SK-N-SH (cell line): ENCODE measurements at regions not wholly inside any gene's neighbourhood (a gene's known extent, or its start where the extent isn't known, plus 50 kb on each side); places are given as distances from the start of the nearest gene placed in this dataset.

Experiments
- CTCF ChIA-PET: fragments of 300-600, 350-600 bp; formaldehyde crosslinking; extraction: SDS; loops from one replicate; lab custom pipeline; 2021; lab: Yijun Ruan, JAX
- POLR2A ChIA-PET: fragments of 350-600 bp; sonication (Branson Sonifier 250); formaldehyde crosslinking; extraction: SDS; loops from one replicate; lab custom pipeline; 2020; ENCODE audit warnings: antibody characterized with exemption, inconsistent platforms; lab: Yijun Ruan, JAX
- DNase-seq: peaks from one replicate; pipeline ENCODE4 v3.0.0; 2012
- H2AFZ ChIP-seq: fragments of 200-600 bp; sonication (generic); 2 replicates; pipeline ENCODE4 v1.8.1; 2016; ENCODE audit warnings: antibody characterized with exemption, mild to moderate bottlenecking, low read depth
- H3F3A ChIP-seq: fragments of 200-600 bp; sonication (generic); replicated peaks from 2 replicates; pipeline ENCODE3; 2016; ENCODE audit warnings: antibody characterized with exemption, mild to moderate bottlenecking; ENCODE audit not compliant: insufficient read depth
- H3K27ac ChIP-seq, 2 experiments: fragments of 200-500 bp in 1 of 2; fragments of 200-600 bp in 1 of 2; sonication (Bioruptor generic) in 1 of 2; sonication (generic), shearing (Covaris generic) in 1 of 2; 2 replicates each; pipeline versions ENCODE4 v1.5.1 to v1.6.1; 2014 to 2016; ENCODE audit warnings: low read depth in 2 of 2, inconsistent platforms in 1 of 2, low read length in 1 of 2, mild to moderate bottlenecking in 1 of 2, mixed read lengths in 1 of 2
- H3K27me3 ChIP-seq: fragments of 200-600 bp; sonication (generic), shearing (Covaris generic); 2 replicates; pipeline ENCODE4 v1.6.1; 2016; ENCODE audit warnings: mixed run types; ENCODE audit not compliant: insufficient read depth
- H3K36me3 ChIP-seq, 2 experiments: fragments of 200-500 bp in 1 of 2; fragments of 200-600 bp in 1 of 2; sonication (Bioruptor generic) in 1 of 2; sonication (generic) in 1 of 2; replicated peaks in 1 of 2; 2 replicates each; pipeline versions ENCODE3 to v1.5.1; 2014 to 2016; ENCODE audit warnings: low read length in 1 of 2, mild to moderate bottlenecking in 1 of 2; ENCODE audit not compliant: insufficient read depth in 2 of 2, control insufficient read depth in 1 of 2
- H3K4me1 ChIP-seq, 2 experiments: fragments of 200-500 bp in 1 of 2; fragments of 200-600 bp in 1 of 2; sonication (Bioruptor generic) in 1 of 2; sonication (generic), shearing (Covaris generic) in 1 of 2; 2 replicates each; pipeline versions ENCODE4 v1.5.1 to v1.6.1; 2014 to 2016; ENCODE audit warnings: low read depth in 1 of 2, low read length in 1 of 2, mixed run types in 1 of 2; ENCODE audit not compliant: insufficient read depth in 2 of 2, control insufficient read depth in 1 of 2
- H3K4me2 ChIP-seq: fragments of 200-600 bp; sonication (generic), shearing (Covaris generic); 2 replicates; pipeline ENCODE4 v1.6.1; 2017; ENCODE audit warnings: mixed run types
- H3K4me3 ChIP-seq, 2 experiments: fragments of 200-500 bp in 1 of 2; fragments of 200-600 bp in 1 of 2; sonication (Bioruptor generic) in 1 of 2; sonication (generic), shearing (Covaris generic) in 1 of 2; 2 replicates each; pipeline versions ENCODE4 v1.5.1 to v1.8.1; 2014 to 2016; ENCODE audit warnings: low read depth in 2 of 2, inconsistent platforms in 1 of 2, low read length in 1 of 2, mild to moderate bottlenecking in 1 of 2, mixed read lengths in 1 of 2, moderate library complexity in 1 of 2
- H3K79me2 ChIP-seq: fragments of 200-600 bp; sonication (generic); 2 replicates; pipeline ENCODE4 v1.8.1; 2017; ENCODE audit warnings: mild to moderate bottlenecking; ENCODE audit not compliant: insufficient read depth
- H3K9ac ChIP-seq: fragments of 200-600 bp; sonication (generic); 2 replicates; pipeline ENCODE4 v1.6.1; 2017; ENCODE audit warnings: mixed run types
- H3K9me2 ChIP-seq: fragments of 200-600 bp; sonication (generic); 2 replicates; pipeline ENCODE4 v1.6.1; 2017; ENCODE audit warnings: mixed run types
- H3K9me3 ChIP-seq: fragments of 200-600 bp; sonication (generic); 2 replicates; pipeline ENCODE4 v1.6.1; 2017; ENCODE audit warnings: mixed run types, mild to moderate bottlenecking, moderate library complexity
- H4K20me1 ChIP-seq: fragments of 200-600 bp; sonication (generic); 2 replicates; pipeline ENCODE4 v1.6.1; 2017; ENCODE audit warnings: mild to moderate bottlenecking, mixed run types; ENCODE audit not compliant: insufficient read depth
- EP300 ChIP-seq, 2 experiments: IDR thresholded peaks; 2 replicates each; pipeline versions ENCODE4 v1.4.0 to v1.6.1; 2012; ENCODE audit warnings: borderline replicate concordance in 1 of 2, low read depth in 1 of 2, low read length in 1 of 2
- EZH2phosphoT487 ChIP-seq: fragments of 200-600 bp; sonication (generic); IDR thresholded peaks from 2 replicates; pipeline ENCODE4 v1.6.1; 2017; ENCODE audit warnings: low read depth, mixed run types, mild to moderate bottlenecking, antibody characterized with exemption, moderate library complexity, borderline replicate concordance
- FOSL2 ChIP-seq: IDR thresholded peaks from 2 replicates; pipeline ENCODE4 v1.4.0; 2012; ENCODE audit warnings: low read depth, mild to moderate bottlenecking, moderate library complexity, borderline replicate concordance
- FOXJ3 ChIP-seq: sonication (generic); formaldehyde crosslinking; IDR thresholded peaks from 2 replicates; pipeline ENCODE4 v1.5.1; 2020; ENCODE audit warnings: mild to moderate bottlenecking, missing genetic modification reagents
- FOXM1 ChIP-seq: IDR thresholded peaks from 2 replicates; pipeline ENCODE4 v1.4.0; 2012; ENCODE audit warnings: low read depth, mild to moderate bottlenecking
- GABPA ChIP-seq: IDR thresholded peaks from 2 replicates; pipeline ENCODE4 v1.4.0; 2012; ENCODE audit warnings: low read depth, mild to moderate bottlenecking
- GATA2 ChIP-seq: sonication (generic); formaldehyde crosslinking; IDR thresholded peaks from 2 replicates; pipeline ENCODE4 v1.5.0; 2020; ENCODE audit warnings: mild to moderate bottlenecking, missing genetic modification reagents
- IRF3 ChIP-seq: fragments of 150-350 bp; IDR thresholded peaks from 2 replicates; pipeline ENCODE4 v1.6.1; 2016; ENCODE audit warnings: mild to moderate bottlenecking, low read depth, low read length
- MEF2A ChIP-seq: IDR thresholded peaks from 2 replicates; pipeline ENCODE4 v1.4.0; 2012; ENCODE audit warnings: low read depth, borderline replicate concordance
- MXI1 ChIP-seq: IDR thresholded peaks from 2 replicates; pipeline ENCODE4 v1.6.1; 2012; ENCODE audit warnings: mild to moderate bottlenecking, low read depth, low read length, improper control_type of control experiment
- RAD21 ChIP-seq: IDR thresholded peaks from 2 replicates; pipeline ENCODE4 v1.6.1; 2012; ENCODE audit warnings: mild to moderate bottlenecking, low read length
- RCOR1 ChIP-seq: fragments of 150-350 bp; IDR thresholded peaks from 2 replicates; pipeline ENCODE4 v1.6.1; 2017; ENCODE audit warnings: antibody characterized with exemption, low read length
- REST ChIP-seq: IDR thresholded peaks from 2 replicates; pipeline ENCODE4 v1.6.1; 2012; ENCODE audit warnings: mild to moderate bottlenecking, low read depth, low read length, moderate library complexity
- RXRA ChIP-seq: IDR thresholded peaks from 2 replicates; pipeline ENCODE4 v1.4.0; 2012; ENCODE audit warnings: low read depth, mild to moderate bottlenecking, borderline replicate concordance
- SIN3A ChIP-seq: IDR thresholded peaks from 2 replicates; pipeline ENCODE4 v1.6.1; 2012; ENCODE audit warnings: low read depth, mild to moderate bottlenecking, low read length, moderate library complexity, borderline replicate concordance
- SMC3 ChIP-seq: IDR thresholded peaks from 2 replicates; pipeline ENCODE4 v1.6.1; 2012; ENCODE audit warnings: low read depth, low read length, improper control_type of control experiment
- TAF1 ChIP-seq: IDR thresholded peaks from 2 replicates; pipeline ENCODE4 v1.6.1; 2012; ENCODE audit warnings: low read depth, mild to moderate bottlenecking, low read length, moderate library complexity, borderline replicate concordance
- TEAD4 ChIP-seq: IDR thresholded peaks from 2 replicates; pipeline ENCODE4 v1.4.0; 2012; ENCODE audit warnings: mild to moderate bottlenecking, borderline replicate concordance; ENCODE audit not compliant: insufficient read depth
- USF2 ChIP-seq: fragments of 150-350 bp; IDR thresholded peaks from 2 replicates; pipeline ENCODE4 v1.6.1; 2017; ENCODE audit warnings: antibody characterized with exemption, low read length, low read depth, borderline replicate concordance
- ZBTB33 ChIP-seq: IDR thresholded peaks from 2 replicates; pipeline ENCODE4 v1.4.0; 2012; ENCODE audit warnings: low read depth, borderline replicate concordance
- WGBS: methylation state at CpG from one replicate; pipeline ENCODE4 v1.1.6; 2017; ENCODE audit warnings: low lambda C conversion rate; 5-methylcytosine and 5-hydroxymethylcytosine counted together

GRCh38 chrX:122869171-122869570, 314.9 kb upstream of the GRIA3 start:
- no peak for DNase-seq
- no peak overlapping the region for H3K9ac ChIP-seq
- TF ChIP-seq IRF3 = no peak
- no peak for TF ChIP-seq USF2
- no peak for TF ChIP-seq FOSL2
- TF ChIP-seq ZBTB33 = no peak
- TF ChIP-seq GABPA = no peak
- ChIA-PET POLR2A (no interaction called here), CTCF (no interaction called here)
- H3K4me2 ChIP-seq = no peak overlapping the region
- no peaks in the 10 kb centered on the region for H3K9me2 ChIP-seq
- WGBS = 29% methylated on average over 4 of the region's 4 CpGs
- H3K4me1 ChIP-seq = no peaks in the 10 kb centered on the region
- no peaks in the 10 kb centered on the region for H3F3A ChIP-seq
- no peaks in the 10 kb centered on the region for H3K36me3 ChIP-seq
- H3K27ac ChIP-seq = no peak overlapping the region
- no peaks in the 10 kb centered on the region for H3K27me3 ChIP-seq
- H3K4me3 ChIP-seq = no peak overlapping the region
- H3K79me2 ChIP-seq = no peaks in the 10 kb centered on the region
- H4K20me1 ChIP-seq = no peaks in the 10 kb centered on the region
- H3K9me3 ChIP-seq = no peaks in the 10 kb centered on the region
- no peak overlapping the region for H2AFZ ChIP-seq

GRCh38 chrX:122878269-122878668, 305.8 kb upstream of the GRIA3 start:
- WGBS = 39% methylated on average over 2 of the region's 2 CpGs
- no peak for TF ChIP-seq MXI1
- no peak for TF ChIP-seq FOXM1
- no peak for TF ChIP-seq REST
- TF ChIP-seq SIN3A = no peak
- no peak for TF ChIP-seq FOXJ3 (CRISPR knock-in tag)
- no peak for TF ChIP-seq TEAD4
- no peak for TF ChIP-seq MEF2A
- TF ChIP-seq EP300 (IDR thresholded peaks at IDR 0.05; ENCODE audit: borderline replicate concordance in 1 of 2, low read depth in 1 of 2, low read length in 1 of 2) = no peak
- no peak for TF ChIP-seq IRF3
- TF ChIP-seq RAD21 = no peak
- TF ChIP-seq TAF1 = no peak
- TF ChIP-seq RXRA = no peak
- no peak for TF ChIP-seq EZH2phosphoT487
- TF ChIP-seq RCOR1 = no peak
- TF ChIP-seq SMC3 = no peak
- no peak for TF ChIP-seq GATA2 (CRISPR knock-in tag)
- Histone ChIP-seq H2AFZ (no peak overlapping the region), H3K9me2 (no peaks in the 10 kb centered on the region), H4K20me1 (no peaks in the 10 kb centered on the region), H3F3A (no peaks in the 10 kb centered on the region), H3K9ac (no peak overlapping the region), H3K9me3 (no peaks in the 10 kb centered on the region), H3K27ac (no peak overlapping the region), H3K79me2 (no peaks in the 10 kb centered on the region), H3K36me3 (no peaks in the 10 kb centered on the region), H3K27me3 (no peaks in the 10 kb centered on the region), H3K4me1 (no peaks in the 10 kb centered on the region), H3K4me3 (no peak overlapping the region), H3K4me2 (no peak overlapping the region)
- DNase-seq = no peak
- CTCF ChIA-PET = no interaction called here
- POLR2A ChIA-PET = no interaction called here
